Hepatocyte (in vitro differentiated cells): ENCODE measurements at regions not wholly inside any gene's neighbourhood (a gene's known extent, or its start where the extent isn't known, plus 50 kb on each side); places are given as distances from the start of the nearest gene placed in this dataset.

Experiments
- DNase-seq: peaks from one replicate; pipeline ENCODE4 v3.0.0-alpha.2; 2016; ENCODE audit warnings: low spot score
- H2AFZ ChIP-seq: fragments of 200-600 bp; sonication (generic); 2 replicates; pipeline ENCODE4 v1.6.0; 2016; ENCODE audit warnings: antibody characterized with exemption, mild to moderate bottlenecking
- H3K27ac ChIP-seq: fragments of 200-600 bp; sonication (generic); 2 replicates; pipeline ENCODE4 v1.5.1; 2016; ENCODE audit warnings: mild to moderate bottlenecking
- H3K27me3 ChIP-seq: fragments of 200-600 bp; sonication (generic); 2 replicates; pipeline ENCODE4 v1.6.1; 2016
- H3K36me3 ChIP-seq: fragments of 200-600 bp; sonication (generic); replicated peaks from 2 replicates; pipeline ENCODE4 v1.5.1; 2016; ENCODE audit warnings: low read depth; ENCODE audit not compliant: insufficient read depth
- H3K4me1 ChIP-seq: fragments of 200-600 bp; sonication (generic); 2 replicates; pipeline ENCODE4 v1.5.1; 2016; ENCODE audit warnings: mild to moderate bottlenecking, moderate library complexity; ENCODE audit not compliant: insufficient read depth
- H3K4me2 ChIP-seq: fragments of 200-600 bp; sonication (generic); 2 replicates; pipeline ENCODE4 v1.6.0; 2016
- H3K4me3 ChIP-seq: fragments of 200-600 bp; sonication (generic); 2 replicates; pipeline ENCODE4 v1.5.1; 2016; ENCODE audit warnings: mild to moderate bottlenecking
- H3K79me2 ChIP-seq: fragments of 200-600 bp; sonication (generic); 2 replicates; pipeline ENCODE4 v1.6.0; 2017; ENCODE audit warnings: mild to moderate bottlenecking
- H3K9me2 ChIP-seq: fragments of 200-600 bp; sonication (generic); replicated peaks from 2 replicates; pipeline ENCODE4 v1.6.0; 2017; ENCODE audit warnings: mild to moderate bottlenecking; ENCODE audit not compliant: insufficient read depth
- H3K9me3 ChIP-seq: fragments of 200-600 bp; sonication (generic); 2 replicates; pipeline ENCODE4 v1.5.1; 2016; ENCODE audit warnings: low read depth, mild to moderate bottlenecking
- H4K20me1 ChIP-seq: fragments of 200-600 bp; sonication (generic); 2 replicates; pipeline ENCODE4 v1.6.0; 2016; ENCODE audit warnings: mild to moderate bottlenecking; ENCODE audit not compliant: insufficient read depth, poor library complexity, severe bottlenecking
- CTCF ChIP-seq: fragments of 200-600 bp; sonication (generic); IDR thresholded peaks from 2 replicates; pipeline ENCODE4 v1.5.1; 2016; ENCODE audit warnings: antibody characterized with exemption, mild to moderate bottlenecking; ENCODE audit not compliant: poor library complexity
- EZH2 ChIP-seq: fragments of 200-600 bp; sonication (generic); IDR thresholded peaks from 2 replicates; pipeline ENCODE4 v1.6.1; 2016; ENCODE audit warnings: antibody characterized with exemption, mild to moderate bottlenecking, borderline replicate concordance
- EZH2phosphoT487 ChIP-seq: fragments of 200-600 bp; sonication (generic); IDR thresholded peaks from one replicate; pipeline ENCODE4 v1.6.1; 2018; ENCODE audit warnings: antibody characterized with exemption, mild to moderate bottlenecking, low read depth, moderate library complexity; ENCODE audit not compliant: unreplicated experiment, severe bottlenecking
- WGBS: methylation state at CpG from one replicate; pipeline ENCODE4 v1.1.6; 2016; ENCODE audit warnings: low lambda C conversion rate; ENCODE audit errors: missing lambda C conversion rate; 5-methylcytosine and 5-hydroxymethylcytosine counted together

- DNase-seq, result no peak
- Histone ChIP-seq H3K36me3 (no peaks in the 10 kb centered on the region), H3K4me3 (no peak overlapping the region), H3K4me2 (no peak overlapping the region), H3K9me2 (no peaks in the 10 kb centered on the region), H3K27me3 (no peaks in the 10 kb centered on the region), H4K20me1 (no peaks in the 10 kb centered on the region), H3K4me1 (no peaks in the 10 kb centered on the region), H3K9me3 (no peaks in the 10 kb centered on the region), H3K79me2 (no peaks in the 10 kb centered on the region), H3K27ac (no peak overlapping the region), H2AFZ (no peak overlapping the region)
- TF ChIP-seq CTCF (no peak), EZH2phosphoT487 (no peak), EZH2 (no peak)
- 91% methylated on average over 3 of the region's 3 CpGs for WGBS
These were observed 65.0 kb downstream of the CCDC71L start for GRCh38 chr7:106595922-106596321.

- no peak for DNase-seq
- Histone ChIP-seq H3K4me1 (no peaks in the 10 kb centered on the region), H3K9me2 (no peaks in the 10 kb centered on the region), H3K36me3 (no peaks in the 10 kb centered on the region), H3K9me3 (no peaks in the 10 kb centered on the region), H3K4me2 (no peak overlapping the region), H3K27ac (no peak overlapping the region), H4K20me1 (no peaks in the 10 kb centered on the region), H3K27me3 (no peaks in the 10 kb centered on the region), H2AFZ (no peak overlapping the region), H3K4me3 (no peak overlapping the region), H3K79me2 (no peaks in the 10 kb centered on the region)
- TF ChIP-seq EZH2phosphoT487 (no peak), EZH2 (no peak), CTCF (no peak)
- WGBS, result 66% methylated on average over 2 of the region's 2 CpGs
These were observed 67.9 kb downstream of the CCDC71L start for GRCh38 chr7:106593028-106593417.

GRCh38 chr7:106592282-106593027, 68.5 kb downstream of the CCDC71L start:
- H3K27ac ChIP-seq, result no peak overlapping the region
- no peak overlapping the region for H2AFZ ChIP-seq
- no peak overlapping the region for H3K4me2 ChIP-seq
- 75% methylated on average over 1 of the region's 1 CpG for WGBS
- no peaks in the 10 kb centered on the region for H3K36me3 ChIP-seq
- TF ChIP-seq EZH2, result no peak
- no peak for TF ChIP-seq CTCF
- no peaks in the 10 kb centered on the region for H4K20me1 ChIP-seq
- no peaks in the 10 kb centered on the region for H3K9me2 ChIP-seq
- no peaks in the 10 kb centered on the region for H3K27me3 ChIP-seq
- H3K4me3 ChIP-seq, result no peak overlapping the region
- no peak for DNase-seq
- no peaks in the 10 kb centered on the region for H3K79me2 ChIP-seq
- no peaks in the 10 kb centered on the region for H3K4me1 ChIP-seq
- H3K9me3 ChIP-seq, result no peaks in the 10 kb centered on the region
